Retinal pigment epithelial cell (primary cell): ENCODE measurements at regions not wholly inside any gene's neighbourhood (a gene's known extent, or its start where the extent isn't known, plus 50 kb on each side); places are given as distances from the start of the nearest gene placed in this dataset.

Experiments used
- DNase-seq: peaks from one replicate; pipeline ENCODE4 v3.0.0-alpha.2; 2010; ENCODE audit warnings: low read depth
- H3K4me3 ChIP-seq: 2 replicates; pipeline ENCODE4 v1.5.1; 2011; ENCODE audit warnings: mild to moderate bottlenecking, low read length, control low read depth, moderate library complexity
- CTCF ChIP-seq: conservative IDR thresholded peaks from 2 replicates; pipeline ENCODE4 v1.5.1; 2011; ENCODE audit warnings: low read depth, low read length, control low read depth, inconsistent platforms

- TF ChIP-seq CTCF = no peak
- H3K4me3 ChIP-seq = no peak overlapping the region
- no peak for DNase-seq
These were observed 64.3 kb upstream of the VANGL1 start for GRCh38 chr1:115577513-115577912.

GRCh38 chr1:115575661-115576060 lies 66.1 kb upstream of the VANGL1 start:
- no peak for TF ChIP-seq CTCF
- no peak overlapping the region for H3K4me3 ChIP-seq
- DNase-seq = no peak

- no peak overlapping the region for H3K4me3 ChIP-seq
- DNase-seq = no peak
- TF ChIP-seq CTCF = no peak
These were observed 69.1 kb upstream of the VANGL1 start for GRCh38 chr1:115572710-115573109.

- TF ChIP-seq CTCF = no peak
These were observed 74.3 kb upstream of the VANGL1 start for GRCh38 chr1:115567431-115567830.

GRCh38 chr1:115565791-115566190 lies 76.0 kb upstream of the VANGL1 start:
- no peak overlapping the region for H3K4me3 ChIP-seq
- TF ChIP-seq CTCF = no peak
- no peak for DNase-seq

More at GRCh38 chr1:115567431-115567830, 74.3 kb upstream of the VANGL1 start:
- no peak for DNase-seq
- H3K4me3 ChIP-seq = no peak overlapping the region

GRCh38 chr1:115565353-115565752 lies 76.4 kb upstream of the VANGL1 start:
- no peak overlapping the region for H3K4me3 ChIP-seq
- no peak for DNase-seq
- no peak for TF ChIP-seq CTCF

- H3K4me3 ChIP-seq = peak overlapping the region; percentile 31
- DNase-seq = no peak
- no peak for TF ChIP-seq CTCF
These were observed 77.6 kb upstream of the VANGL1 start for GRCh38 chr1:115564201-115564600.
